ENCODE measurements at regions not wholly inside any gene's neighbourhood (a gene's known extent, or its start where the extent isn't known, plus 50 kb on each side); places are given as distances from the start of the nearest gene placed in this dataset.

- no peak for DNase-seq
- Mint-ChIP-seq H3K4me1 (no peaks in the 10 kb centered on the region), H3K4me3 (no peak overlapping the region), H3K27me3 (no peaks in the 10 kb centered on the region), H3K36me3 (no peaks in the 10 kb centered on the region), H3K9me3 (peaks cover 0 to 30% (median 4%) of the 10 kb centered on the region in 8 donors), H3K27ac (no peak overlapping the region)
- ChIA-PET CTCF (ENCODE audit: partially characterized antibody) (no interaction called here), POLR2A (ENCODE audit: partially characterized antibody) (no interaction called here)
- no peaks in the 10 kb centered on the region for H3K27me3 ChIP-seq (ENCODE audit: insufficient read depth, low read length)
- no peak overlapping the region for H3K27ac ChIP-seq (ENCODE audit: low read depth, low read length)
- intact Hi-C loops (cut with micrococcal nuclease): no loop called here
- no peaks in the 10 kb centered on the region for H3K36me3 ChIP-seq (ENCODE audit: insufficient read depth, low read length)
- no peaks in the 10 kb centered on the region for H3K4me1 ChIP-seq (ENCODE audit: insufficient read depth, low read length)
- no peak overlapping the region for H3K4me3 ChIP-seq (ENCODE audit: low read length in 2 of 2)
- H3K9me3 ChIP-seq (ENCODE audit: control insufficient read depth in 1 of 2, low read length in 2 of 2): no peaks in the 10 kb centered on the region
Observed at GRCh38 chr3:159482994-159483367, 505.7 kb upstream of the IL12A start.

GRCh38 chr3:159486580-159486979 lies 502.1 kb upstream of the IL12A start:
- Histone ChIP-seq H3K4me1 (ENCODE audit: insufficient read depth, low read length) (no peaks in the 10 kb centered on the region), H3K9me3 (ENCODE audit: control insufficient read depth in 1 of 2, low read length in 2 of 2) (no peaks in the 10 kb centered on the region), H3K4me3 (ENCODE audit: low read length in 2 of 2) (no peak overlapping the region), H3K27ac (ENCODE audit: low read depth, low read length) (no peak overlapping the region), H3K27me3 (ENCODE audit: insufficient read depth, low read length) (no peaks in the 10 kb centered on the region), H3K36me3 (ENCODE audit: insufficient read depth, low read length) (no peaks in the 10 kb centered on the region)
- H3K27me3 Mint-ChIP-seq: no peaks in the 10 kb centered on the region
- no peak for DNase-seq
- CTCF ChIA-PET (ENCODE audit: partially characterized antibody): no interaction called here
- no peak overlapping the region for H3K4me3 Mint-ChIP-seq
- intact Hi-C loops (cut with micrococcal nuclease): no loop called here
- H3K4me1 Mint-ChIP-seq: no peaks in the 10 kb centered on the region
- H3K9me3 Mint-ChIP-seq: peaks cover 3 to 26% (median 3%) of the 10 kb centered on the region in 8 donors
- POLR2A ChIA-PET (ENCODE audit: partially characterized antibody): no interaction called here
- no peak overlapping the region for H3K27ac Mint-ChIP-seq
- H3K36me3 Mint-ChIP-seq: no peaks in the 10 kb centered on the region

- no peak for DNase-seq
- Mint-ChIP-seq H3K4me3 (no peak overlapping the region), H3K27ac (no peak overlapping the region), H3K4me1 (no peaks in the 10 kb centered on the region), H3K27me3 (no peaks in the 10 kb centered on the region), H3K36me3 (no peaks in the 10 kb centered on the region), H3K9me3 (peaks cover 3 to 22% (median 3%) of the 10 kb centered on the region in 8 donors)
- no peaks in the 10 kb centered on the region for H3K27me3 ChIP-seq (ENCODE audit: insufficient read depth, low read length)
- no peaks in the 10 kb centered on the region for H3K4me1 ChIP-seq (ENCODE audit: insufficient read depth, low read length)
- no peak overlapping the region for H3K27ac ChIP-seq (ENCODE audit: low read depth, low read length)
- no peak overlapping the region for H3K4me3 ChIP-seq (ENCODE audit: low read length in 2 of 2)
- no peaks in the 10 kb centered on the region for H3K36me3 ChIP-seq (ENCODE audit: insufficient read depth, low read length)
- ChIA-PET POLR2A (ENCODE audit: partially characterized antibody) (no interaction called here), CTCF (ENCODE audit: partially characterized antibody) (no interaction called here)
- intact Hi-C loops (cut with micrococcal nuclease): no loop called here
- no peaks in the 10 kb centered on the region for H3K9me3 ChIP-seq (ENCODE audit: control insufficient read depth in 1 of 2, low read length in 2 of 2)
Observed at GRCh38 chr3:159487304-159487703, 501.3 kb upstream of the IL12A start.

- Mint-ChIP-seq H3K36me3 (no peaks in the 10 kb centered on the region), H3K9me3 (peaks cover 3 to 22% (median 4%) of the 10 kb centered on the region in 8 donors), H3K27ac (no peak overlapping the region), H3K4me1 (no peaks in the 10 kb centered on the region), H3K4me3 (no peak overlapping the region), H3K27me3 (no peaks in the 10 kb centered on the region)
- Histone ChIP-seq H3K27ac (ENCODE audit: low read depth, low read length) (no peak overlapping the region), H3K27me3 (ENCODE audit: insufficient read depth, low read length) (no peaks in the 10 kb centered on the region), H3K4me3 (ENCODE audit: low read length in 2 of 2) (no peak overlapping the region), H3K4me1 (ENCODE audit: insufficient read depth, low read length) (no peaks in the 10 kb centered on the region), H3K9me3 (ENCODE audit: control insufficient read depth in 1 of 2, low read length in 2 of 2) (no peaks in the 10 kb centered on the region), H3K36me3 (ENCODE audit: insufficient read depth, low read length) (no peaks in the 10 kb centered on the region)
- ChIA-PET POLR2A (ENCODE audit: partially characterized antibody) (no interaction called here), CTCF (ENCODE audit: partially characterized antibody) (no interaction called here)
- DNase-seq: no peak
- intact Hi-C loops (cut with micrococcal nuclease): no loop called here
Observed at GRCh38 chr3:159488602-159489001, 500.0 kb upstream of the IL12A start.

DNA sequence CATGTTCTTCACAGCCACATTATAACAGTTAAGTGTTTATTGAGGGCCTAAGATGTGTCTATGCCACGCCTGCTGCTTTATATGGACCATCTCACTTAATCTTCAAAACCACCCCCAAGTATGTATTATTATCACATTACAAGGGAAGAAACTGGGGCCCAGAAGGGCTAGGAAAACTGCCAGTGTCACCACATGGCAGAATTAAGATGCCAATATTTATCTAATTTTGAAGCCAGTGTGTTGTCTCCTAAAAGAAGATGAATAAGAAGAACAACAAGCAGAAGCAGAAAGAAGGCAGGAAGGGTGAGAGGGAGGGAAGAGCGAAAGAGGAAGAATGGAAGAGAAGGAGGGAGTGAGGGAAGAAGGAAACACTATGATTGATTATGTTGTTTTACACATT lies 491.3 kb upstream of the IL12A start:
- Histone ChIP-seq H3K9me3 (ENCODE audit: control insufficient read depth in 1 of 2, low read length in 2 of 2) (no peaks in the 10 kb centered on the region), H3K27me3 (ENCODE audit: insufficient read depth, low read length) (no peaks in the 10 kb centered on the region), H3K4me1 (ENCODE audit: insufficient read depth, low read length) (no peaks in the 10 kb centered on the region), H3K27ac (ENCODE audit: low read depth, low read length) (no peak overlapping the region), H3K4me3 (ENCODE audit: low read length in 2 of 2) (no peak overlapping the region), H3K36me3 (ENCODE audit: insufficient read depth, low read length) (no peaks in the 10 kb centered on the region)
- Mint-ChIP-seq H3K4me1 (no peaks in the 10 kb centered on the region), H3K27ac (no peak overlapping the region), H3K36me3 (no peaks in the 10 kb centered on the region), H3K27me3 (no peaks in the 10 kb centered on the region), H3K9me3 (peaks cover 0 to 12% (median 3%) of the 10 kb centered on the region in 8 donors), H3K4me3 (no peak overlapping the region)
- ChIA-PET CTCF (ENCODE audit: partially characterized antibody) (no interaction called here), POLR2A (ENCODE audit: partially characterized antibody) (no interaction called here)
- no peak for DNase-seq
- intact Hi-C loops (cut with micrococcal nuclease): no loop called here

- Histone ChIP-seq H3K27me3 (ENCODE audit: insufficient read depth, low read length) (no peaks in the 10 kb centered on the region), H3K27ac (ENCODE audit: low read depth, low read length) (no peak overlapping the region), H3K4me3 (ENCODE audit: low read length in 2 of 2) (no peak overlapping the region), H3K36me3 (ENCODE audit: insufficient read depth, low read length) (no peaks in the 10 kb centered on the region), H3K9me3 (ENCODE audit: control insufficient read depth in 1 of 2, low read length in 2 of 2) (no peaks in the 10 kb centered on the region), H3K4me1 (ENCODE audit: insufficient read depth, low read length) (no peaks in the 10 kb centered on the region)
- intact Hi-C loops (cut with micrococcal nuclease): no loop called here
- H3K27me3 Mint-ChIP-seq: no peaks in the 10 kb centered on the region
- H3K27ac Mint-ChIP-seq: no peak overlapping the region
- peaks cover 2 to 8% (median 3%) of the 10 kb centered on the region in 8 donors for H3K9me3 Mint-ChIP-seq
- H3K4me3 Mint-ChIP-seq: no peak overlapping the region
- ChIA-PET POLR2A (ENCODE audit: partially characterized antibody) (no interaction called here), CTCF (ENCODE audit: partially characterized antibody) (no interaction called here)
- H3K4me1 Mint-ChIP-seq: no peaks in the 10 kb centered on the region
- DNase-seq: no peak
- no peaks in the 10 kb centered on the region for H3K36me3 Mint-ChIP-seq
Observed at GRCh38 chr3:159499031-159499793, 489.4 kb upstream of the IL12A start.

GRCh38 chr3:159501029-159501428 lies 487.6 kb upstream of the IL12A start:
- Histone ChIP-seq H3K4me3 (ENCODE audit: low read length in 2 of 2) (no peak overlapping the region), H3K36me3 (ENCODE audit: insufficient read depth, low read length) (no peaks in the 10 kb centered on the region), H3K27ac (ENCODE audit: low read depth, low read length) (no peak overlapping the region), H3K9me3 (ENCODE audit: control insufficient read depth in 1 of 2, low read length in 2 of 2) (no peaks in the 10 kb centered on the region), H3K27me3 (ENCODE audit: insufficient read depth, low read length) (no peaks in the 10 kb centered on the region), H3K4me1 (ENCODE audit: insufficient read depth, low read length) (no peaks in the 10 kb centered on the region)
- Mint-ChIP-seq H3K27ac (no peak overlapping the region), H3K4me1 (no peaks in the 10 kb centered on the region), H3K27me3 (no peaks in the 10 kb centered on the region), H3K4me3 (no peak overlapping the region), H3K36me3 (no peaks in the 10 kb centered on the region), H3K9me3 (peaks cover 0 to 7% (median 3%) of the 10 kb centered on the region in 8 donors)
- ChIA-PET CTCF (ENCODE audit: partially characterized antibody) (no interaction called here), POLR2A (ENCODE audit: partially characterized antibody) (no interaction called here)
- DNase-seq: no peak
- intact Hi-C loops (cut with micrococcal nuclease): no loop called here

DNA sequence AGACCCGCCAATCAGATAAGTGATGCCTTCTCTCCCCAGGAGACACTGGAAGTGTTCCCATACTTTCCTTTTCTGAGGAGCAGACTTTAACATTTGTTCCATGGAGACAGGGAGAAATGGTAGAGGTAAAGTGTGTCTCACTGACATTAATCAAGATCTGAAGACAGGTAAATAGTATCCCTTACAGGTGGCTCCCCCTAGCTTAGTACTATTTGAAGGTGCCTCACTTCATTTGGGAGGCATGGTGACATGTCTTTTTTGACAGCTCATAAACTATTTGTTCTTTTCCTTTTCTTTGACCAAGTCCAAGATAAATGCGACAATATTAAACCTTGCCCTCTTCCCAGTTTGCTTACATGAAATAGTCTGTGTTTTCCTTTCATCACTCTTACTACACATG lies 485.6 kb upstream of the IL12A start:
- ChIA-PET POLR2A (ENCODE audit: partially characterized antibody) (no interaction called here), CTCF (ENCODE audit: partially characterized antibody) (no interaction called here)
- Histone ChIP-seq H3K9me3 (ENCODE audit: control insufficient read depth in 1 of 2, low read length in 2 of 2) (no peaks in the 10 kb centered on the region), H3K4me3 (ENCODE audit: low read length in 2 of 2) (no peak overlapping the region), H3K27ac (ENCODE audit: low read depth, low read length) (no peak overlapping the region), H3K27me3 (ENCODE audit: insufficient read depth, low read length) (no peaks in the 10 kb centered on the region), H3K36me3 (ENCODE audit: insufficient read depth, low read length) (no peaks in the 10 kb centered on the region), H3K4me1 (ENCODE audit: insufficient read depth, low read length) (no peaks in the 10 kb centered on the region)
- H3K27me3 Mint-ChIP-seq: no peaks in the 10 kb centered on the region
- no peak for DNase-seq
- no peak overlapping the region for H3K27ac Mint-ChIP-seq
- no peaks in the 10 kb centered on the region for H3K4me1 Mint-ChIP-seq
- no peaks in the 10 kb centered on the region for H3K36me3 Mint-ChIP-seq
- no peak overlapping the region for H3K4me3 Mint-ChIP-seq
- H3K9me3 Mint-ChIP-seq: peaks cover 0 to 7% (median 1%) of the 10 kb centered on the region in 8 donors
- intact Hi-C loops (cut with micrococcal nuclease): no loop called here

All from CD4-positive, alpha-beta memory T cell (primary cell).